Smooth muscle cell (in vitro differentiated cells): ENCODE measurements at regions not wholly inside any gene's neighbourhood (a gene's known extent, or its start where the extent isn't known, plus 50 kb on each side); places are given as distances from the start of the nearest gene placed in this dataset.

ENCODE experiments used
- DNase-seq: peaks from one replicate; lab custom pipeline; 2025; ENCODE audit not compliant: unreplicated experiment; lab: John Stamatoyannopoulos, UW
- H2AFZ ChIP-seq: fragments of 200-600 bp; sonication (generic); 2 replicates; pipeline ENCODE4 v1.6.0; 2016; ENCODE audit warnings: antibody characterized with exemption, low read depth, mild to moderate bottlenecking
- H3F3A ChIP-seq: fragments of 200-600 bp; sonication (generic); 2 replicates; pipeline ENCODE4 v1.6.0; 2017; ENCODE audit warnings: antibody characterized with exemption, low read depth
- H3K27ac ChIP-seq: fragments of 200-600 bp; sonication (generic); 2 replicates; pipeline ENCODE4 v1.5.1; 2016; ENCODE audit warnings: low read depth, mild to moderate bottlenecking
- H3K27me3 ChIP-seq: fragments of 200-600 bp; sonication (generic); 2 replicates; pipeline ENCODE4 v1.6.1; 2016; ENCODE audit warnings: low read depth, mild to moderate bottlenecking
- H3K36me3 ChIP-seq: fragments of 200-600 bp; sonication (generic); 2 replicates; pipeline ENCODE4 v1.5.1; 2016; ENCODE audit warnings: low read depth
- H3K4me1 ChIP-seq: fragments of 200-600 bp; sonication (generic); 2 replicates; pipeline ENCODE4 v1.5.1; 2016; ENCODE audit warnings: low read depth
- H3K4me2 ChIP-seq: fragments of 200-600 bp; sonication (generic); 2 replicates; pipeline ENCODE4 v1.6.0; 2016; ENCODE audit warnings: mild to moderate bottlenecking
- H3K4me3 ChIP-seq: fragments of 200-600 bp; sonication (generic); 2 replicates; pipeline ENCODE4 v1.5.1; 2016; ENCODE audit warnings: mild to moderate bottlenecking
- H3K79me2 ChIP-seq: fragments of 200-600 bp; sonication (generic); 2 replicates; pipeline ENCODE4 v1.6.0; 2016; ENCODE audit warnings: low read depth, mild to moderate bottlenecking
- H3K9ac ChIP-seq: fragments of 200-600 bp; sonication (generic); 2 replicates; pipeline ENCODE4 v1.6.0; 2016; ENCODE audit warnings: low read depth
- H3K9me3 ChIP-seq: fragments of 200-600 bp; sonication (generic); replicated peaks from 2 replicates; pipeline ENCODE4 v1.5.1; 2016; ENCODE audit warnings: low read depth
- H4K20me1 ChIP-seq: fragments of 200-600 bp; sonication (generic); 2 replicates; pipeline ENCODE4 v1.6.0; 2016; ENCODE audit warnings: low read depth
- CTCF ChIP-seq: fragments of 200-600 bp; sonication (generic); IDR thresholded peaks from 2 replicates; pipeline ENCODE4 v1.5.1; 2017; ENCODE audit warnings: borderline replicate concordance, mild to moderate bottlenecking, antibody characterized with exemption; ENCODE audit not compliant: insufficient read depth, poor library complexity, severe bottlenecking
- WGBS: methylation state at CpG from one replicate; pipeline ENCODE4 v1.1.7; 2016; ENCODE audit warnings: low lambda C conversion rate; 5-methylcytosine and 5-hydroxymethylcytosine counted together

- H3K4me2 ChIP-seq = no peak overlapping the region
- H3K9ac ChIP-seq = no peak overlapping the region
- DNase-seq = no peak
- H3K27me3 ChIP-seq = peaks cover 8% of the 10 kb centered on the region
- 93% methylated on average over 2 of the region's 2 CpGs for WGBS
- H3K9me3 ChIP-seq = no peaks in the 10 kb centered on the region
- no peak overlapping the region for H3K27ac ChIP-seq
- no peaks in the 10 kb centered on the region for H3K36me3 ChIP-seq
- H3K79me2 ChIP-seq = no peaks in the 10 kb centered on the region
- no peak for TF ChIP-seq CTCF
- no peaks in the 10 kb centered on the region for H4K20me1 ChIP-seq
- H3K4me1 ChIP-seq = no peaks in the 10 kb centered on the region
- H3F3A ChIP-seq = no peaks in the 10 kb centered on the region
- H3K4me3 ChIP-seq = no peak overlapping the region
- H2AFZ ChIP-seq = no peak overlapping the region
These were observed 76.1 kb upstream of the UQCRFS1 start for GRCh38 chr19:29289020-29289419.

GRCh38 chr19:29290853-29291252, 77.9 kb upstream of the UQCRFS1 start:
- H3K79me2 ChIP-seq = no peaks in the 10 kb centered on the region
- H4K20me1 ChIP-seq = no peaks in the 10 kb centered on the region
- H3K27me3 ChIP-seq = peaks cover 4% of the 10 kb centered on the region
- no peak overlapping the region for H3K27ac ChIP-seq
- H3K4me1 ChIP-seq = no peaks in the 10 kb centered on the region
- no peak overlapping the region for H3K9ac ChIP-seq
- no peak overlapping the region for H3K4me3 ChIP-seq
- WGBS = 75% methylated on average over 5 of the region's 5 CpGs
- no peak for TF ChIP-seq CTCF
- H3K4me2 ChIP-seq = no peak overlapping the region
- H3K36me3 ChIP-seq = no peaks in the 10 kb centered on the region
- no peaks in the 10 kb centered on the region for H3K9me3 ChIP-seq
- H3F3A ChIP-seq = no peaks in the 10 kb centered on the region
- no peak overlapping the region for H2AFZ ChIP-seq
- no peak for DNase-seq

- Histone ChIP-seq H3F3A (no peaks in the 10 kb centered on the region), H3K9me3 (no peaks in the 10 kb centered on the region), H3K4me1 (no peaks in the 10 kb centered on the region), H3K27ac (no peak overlapping the region), H2AFZ (no peak overlapping the region), H4K20me1 (no peaks in the 10 kb centered on the region), H3K4me2 (no peak overlapping the region), H3K9ac (no peak overlapping the region), H3K79me2 (no peaks in the 10 kb centered on the region), H3K4me3 (no peak overlapping the region), H3K27me3 (peaks cover 1% of the 10 kb centered on the region), H3K36me3 (no peaks in the 10 kb centered on the region)
- WGBS = 97% methylated on average over 5 of the region's 5 CpGs
- no peak for DNase-seq
- no peak for TF ChIP-seq CTCF
These were observed 79.2 kb upstream of the UQCRFS1 start for GRCh38 chr19:29292153-29292552.

GRCh38 chr19:29292562-29292961, 79.6 kb upstream of the UQCRFS1 start:
- Histone ChIP-seq H3K4me1 (no peaks in the 10 kb centered on the region), H3K36me3 (no peaks in the 10 kb centered on the region), H3K9ac (no peak overlapping the region), H4K20me1 (no peaks in the 10 kb centered on the region), H3K4me2 (no peak overlapping the region), H2AFZ (no peak overlapping the region), H3K4me3 (no peak overlapping the region), H3K27me3 (no peaks in the 10 kb centered on the region), H3K27ac (no peak overlapping the region), H3K9me3 (no peaks in the 10 kb centered on the region), H3F3A (no peaks in the 10 kb centered on the region), H3K79me2 (no peaks in the 10 kb centered on the region)
- no peak for DNase-seq
- TF ChIP-seq CTCF = no peak
- WGBS = 88% methylated on average over 5 of the region's 5 CpGs
